GM20431 (cell line): ENCODE measurements at regions not wholly inside any gene's neighbourhood (a gene's known extent, or its start where the extent isn't known, plus 50 kb on each side); places are given as distances from the start of the nearest gene placed in this dataset.
"Not testable (repeated sequence)": the region's sequence is repeated elsewhere in the genome, so short reads cannot be mapped to it uniquely, and the experiment has no call there.

Experiments
- in situ Hi-C: fragments of 300-500 bp; cut with MseI, MboI; formaldehyde crosslinking; loops from one replicate; pipeline ENCODE4 v1.15.0; 2020; ENCODE audit warnings: low sequenced_read_pairs; ENCODE audit not compliant: unreplicated experiment

DNA sequence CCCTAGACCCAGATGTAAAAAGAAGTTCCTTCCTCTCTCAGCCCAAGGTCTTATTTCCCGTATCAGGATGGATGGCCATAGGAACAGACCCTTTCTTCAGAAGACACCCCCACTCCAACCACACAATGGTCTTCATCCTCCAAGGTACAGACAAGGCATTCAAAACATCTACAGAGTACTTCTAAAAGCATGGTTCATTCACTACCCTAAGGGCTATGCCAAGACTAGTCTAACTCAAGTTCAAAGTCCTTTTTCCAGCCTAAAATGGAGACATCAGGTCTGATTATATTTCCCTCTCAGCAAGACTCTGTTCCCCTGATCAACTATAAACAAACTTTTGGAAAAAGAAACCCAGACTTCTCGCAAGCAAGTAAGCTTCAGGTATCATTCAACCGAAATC lies 388.9 kb downstream of the NPIPA8 start:
- in situ Hi-C loops, result no loop called here

DNA sequence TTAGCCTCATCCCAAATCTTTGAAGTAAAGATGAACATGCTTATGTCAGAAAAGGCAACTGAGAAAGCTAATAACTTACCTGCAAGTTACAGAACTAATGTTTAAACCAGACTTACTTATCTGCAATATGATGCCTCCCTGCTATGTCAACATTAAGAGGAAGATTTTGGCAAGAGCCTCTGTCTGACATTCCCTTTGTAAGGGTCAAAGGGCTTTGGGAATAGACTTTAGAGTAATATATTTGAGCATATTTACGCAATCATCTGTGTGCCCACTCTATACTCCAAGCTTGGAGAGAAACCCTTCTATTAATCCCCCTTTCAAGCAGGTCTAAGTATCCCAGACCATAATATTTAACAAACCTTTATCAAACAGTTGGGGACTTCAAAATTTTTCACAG lies 389.4 kb downstream of the NPIPA8 start:
- in situ Hi-C loops, result no loop called here

DNA sequence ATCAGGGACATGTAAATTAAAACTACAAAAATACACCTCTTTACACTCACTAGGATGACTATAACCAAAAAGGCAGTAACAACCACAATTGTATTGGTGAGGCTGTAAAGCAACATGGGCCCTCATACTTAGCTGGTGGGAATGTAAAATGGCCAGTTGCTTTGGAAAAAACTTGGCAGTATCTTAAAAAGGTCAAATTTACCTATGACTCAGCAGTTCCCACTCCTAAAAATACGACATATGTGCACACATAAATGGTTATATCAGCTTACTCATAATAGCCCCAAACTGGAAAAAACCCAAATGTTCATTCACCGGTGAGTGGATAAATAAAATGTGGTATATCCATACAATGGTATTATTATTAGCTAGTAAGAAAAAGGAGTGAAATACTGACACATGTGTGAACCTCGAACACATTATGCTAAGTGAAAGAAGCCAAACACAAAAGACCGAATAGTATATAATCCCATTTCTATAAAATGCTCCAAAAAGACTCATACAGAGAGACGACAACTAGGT lies 391.4 kb downstream of the NPIPA8 start:
- in situ Hi-C loops, result no loop called here

DNA sequence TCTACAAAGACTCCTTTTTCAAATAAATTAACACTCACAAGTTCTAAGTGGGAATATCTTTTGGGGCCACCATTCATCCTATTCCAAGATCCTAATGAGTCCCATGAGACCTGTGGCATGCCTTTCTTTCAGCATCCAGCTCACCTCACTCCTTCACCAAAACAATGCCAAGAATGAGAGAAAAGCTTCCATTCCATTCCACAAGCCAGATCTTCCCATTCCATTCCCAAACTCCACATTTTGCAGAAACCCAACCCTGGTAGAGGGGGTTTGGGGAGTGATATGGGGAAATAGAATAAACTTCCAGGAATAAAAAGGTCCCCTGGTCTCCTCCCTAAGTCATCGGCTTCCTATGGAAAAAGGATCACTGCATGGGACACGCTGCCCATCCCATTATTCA lies 392.2 kb downstream of the NPIPA8 start:
- in situ Hi-C loops, result no loop called here

DNA sequence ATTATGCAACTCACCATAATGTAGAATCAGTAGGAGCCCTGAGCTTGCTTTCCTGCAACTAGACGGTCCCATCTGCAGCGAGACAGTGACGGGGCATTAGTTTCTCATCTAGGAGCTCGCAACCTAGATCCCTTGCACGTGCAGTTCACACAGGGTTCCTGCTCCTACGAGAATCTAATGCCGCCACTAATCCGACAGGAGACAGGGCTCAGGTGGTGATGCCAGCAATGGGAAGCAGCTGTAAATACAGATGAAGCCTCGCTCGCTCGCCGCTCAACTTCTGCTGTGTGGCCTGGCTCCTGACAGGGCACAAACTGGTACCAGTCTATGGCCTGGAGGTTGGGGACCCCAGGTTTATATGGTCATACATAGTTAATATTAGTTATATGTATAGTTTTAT lies 394.5 kb downstream of the NPIPA8 start:
- in situ Hi-C loops, result no loop called here

DNA sequence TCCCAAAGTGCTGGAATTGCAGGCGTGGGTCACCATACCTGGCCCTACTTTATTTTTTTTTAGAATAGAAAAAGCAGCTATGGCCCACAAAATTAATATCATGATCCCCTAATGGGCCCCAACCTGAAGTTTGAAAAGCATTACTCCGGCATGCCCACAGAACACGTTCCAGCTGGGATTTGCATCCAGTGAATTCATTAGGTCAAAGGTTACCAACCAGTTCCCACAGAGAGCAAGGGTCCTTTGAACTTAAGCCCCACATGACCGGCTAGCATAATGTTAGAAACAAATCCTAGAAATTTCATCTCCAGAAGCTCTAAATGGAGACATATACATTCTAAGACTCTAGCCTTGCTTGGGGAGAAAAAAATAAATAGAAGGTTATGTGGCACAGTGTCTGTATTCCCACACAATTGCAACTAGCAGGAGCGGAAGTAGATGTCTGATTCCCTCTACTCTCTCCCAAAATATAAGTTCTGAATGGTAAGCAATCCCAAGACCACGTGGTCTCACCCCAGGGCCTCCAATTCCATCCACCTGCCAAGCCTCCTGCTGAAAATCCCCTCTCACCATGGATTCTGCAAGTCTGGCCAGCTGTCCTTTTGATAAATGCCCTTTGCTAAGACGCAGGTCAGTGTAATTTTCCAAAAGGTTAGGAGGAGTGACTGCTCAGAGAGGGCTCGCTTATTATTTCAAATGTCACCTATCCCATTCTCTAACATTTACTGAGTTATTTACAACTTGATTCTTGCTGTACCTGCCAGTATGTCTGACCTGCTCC lies 395.8 kb downstream of the NPIPA8 start:
- in situ Hi-C loops, result no loop called here

DNA sequence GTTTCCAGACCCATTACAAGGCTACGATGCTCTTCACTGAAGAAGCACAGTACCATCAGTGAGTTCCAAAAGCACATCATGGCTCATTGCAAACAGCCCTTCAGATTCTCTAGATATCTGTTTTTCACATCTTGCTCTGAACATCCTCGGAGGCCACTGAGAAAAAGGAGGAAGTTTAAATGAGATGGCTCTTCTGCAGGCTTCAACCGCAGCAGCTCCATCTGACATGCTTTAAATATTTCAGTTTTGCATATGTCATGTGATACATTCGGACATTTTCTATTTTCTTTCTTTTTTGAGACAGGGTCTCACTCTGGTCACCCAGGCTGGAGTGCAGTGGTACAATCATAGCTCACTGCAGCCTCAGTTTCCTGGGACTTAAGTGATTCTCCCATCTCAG lies 396.8 kb downstream of the NPIPA8 start:
- in situ Hi-C loops, result no loop called here

DNA sequence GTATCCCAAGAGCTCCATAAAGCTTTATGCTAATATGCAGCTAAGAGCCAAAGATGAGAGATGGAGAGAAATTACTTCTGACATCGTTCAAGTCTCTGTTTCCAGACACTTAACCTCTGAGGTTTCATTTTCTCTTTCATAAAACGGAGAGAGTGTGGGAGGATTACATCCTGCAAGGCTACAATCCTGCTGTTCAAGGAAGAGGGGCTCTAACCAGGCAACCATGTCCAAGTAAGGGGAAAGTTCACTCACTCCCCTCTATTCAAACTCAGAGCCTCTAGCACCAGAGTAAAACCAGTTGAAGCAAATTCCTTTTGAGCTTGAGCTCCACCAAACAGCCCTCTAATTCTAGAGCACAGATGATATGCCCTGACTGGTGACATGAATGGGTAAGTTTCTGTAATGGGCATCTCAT lies 397.4 kb downstream of the NPIPA8 start:
- in situ Hi-C loops, result no loop called here

DNA sequence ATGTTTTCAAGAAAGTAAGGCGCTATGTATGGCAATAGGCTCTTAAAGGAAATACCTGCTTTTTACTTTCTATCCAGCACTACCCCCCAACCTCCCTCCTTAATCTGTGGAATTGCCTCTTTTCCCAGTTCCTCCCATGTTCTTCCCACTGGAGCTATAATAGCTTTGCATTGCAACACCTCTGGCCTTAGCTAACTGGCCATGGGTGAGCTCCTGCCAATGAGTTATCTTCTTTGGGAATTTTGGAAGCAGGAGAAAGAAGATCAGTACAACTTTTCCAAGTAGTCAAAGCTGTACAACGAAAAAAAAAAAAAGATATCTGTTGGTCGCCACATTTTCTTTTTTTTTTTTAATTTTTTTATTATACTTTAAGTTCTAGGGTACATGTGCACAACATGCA lies 398.0 kb downstream of the NPIPA8 start:
- in situ Hi-C loops, result no loop called here

DNA sequence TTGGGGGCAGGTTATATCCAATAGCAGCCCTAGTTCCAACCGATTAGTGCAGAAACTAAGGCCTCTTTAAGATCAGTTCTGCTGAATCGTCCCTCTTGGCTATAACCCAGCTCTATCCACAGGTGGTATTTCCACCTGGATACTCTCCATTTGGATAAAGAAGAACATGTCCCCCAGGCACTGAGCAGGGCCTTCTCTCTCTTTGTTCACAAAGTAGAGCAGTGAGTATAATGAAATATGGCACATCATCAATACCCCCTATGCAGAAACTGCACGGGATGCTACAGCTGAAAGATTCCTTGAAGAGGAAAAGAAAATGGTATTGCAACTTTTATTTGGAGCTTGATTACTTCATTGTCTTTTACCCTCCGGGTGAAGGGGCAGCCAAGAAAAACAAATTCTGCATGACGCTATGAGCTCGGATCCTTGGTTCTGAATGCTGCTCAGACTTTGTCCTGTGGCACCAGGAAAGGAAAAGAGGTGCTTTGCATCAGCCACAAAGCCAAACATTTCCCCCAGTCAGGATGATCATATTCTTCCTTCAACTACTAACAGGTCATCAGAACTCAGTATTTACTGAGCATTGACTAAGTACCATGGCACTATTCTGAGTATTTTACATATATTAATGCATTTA lies 399.7 kb downstream of the NPIPA8 start:
- in situ Hi-C loops, result no loop called here

DNA sequence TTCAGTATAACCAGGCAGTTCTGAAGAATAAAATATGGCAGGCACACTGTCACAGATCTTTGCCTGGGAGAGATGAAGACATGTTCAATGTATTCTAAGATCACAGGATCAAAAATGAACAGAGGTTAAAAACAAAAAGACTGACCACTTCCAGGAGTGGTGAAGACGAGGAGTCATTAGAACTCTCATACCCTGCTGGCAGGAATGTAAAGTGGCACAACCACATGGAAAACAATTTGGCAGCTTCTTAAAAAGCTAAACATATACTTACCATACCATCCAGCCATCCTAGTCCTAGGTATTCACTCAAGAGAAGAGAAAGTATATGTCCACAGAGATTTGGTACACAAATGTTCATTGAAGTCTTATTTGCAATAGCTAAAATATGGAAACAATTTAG lies 406.3 kb downstream of the NPIPA8 start:
- in situ Hi-C loops, result no loop called here

DNA sequence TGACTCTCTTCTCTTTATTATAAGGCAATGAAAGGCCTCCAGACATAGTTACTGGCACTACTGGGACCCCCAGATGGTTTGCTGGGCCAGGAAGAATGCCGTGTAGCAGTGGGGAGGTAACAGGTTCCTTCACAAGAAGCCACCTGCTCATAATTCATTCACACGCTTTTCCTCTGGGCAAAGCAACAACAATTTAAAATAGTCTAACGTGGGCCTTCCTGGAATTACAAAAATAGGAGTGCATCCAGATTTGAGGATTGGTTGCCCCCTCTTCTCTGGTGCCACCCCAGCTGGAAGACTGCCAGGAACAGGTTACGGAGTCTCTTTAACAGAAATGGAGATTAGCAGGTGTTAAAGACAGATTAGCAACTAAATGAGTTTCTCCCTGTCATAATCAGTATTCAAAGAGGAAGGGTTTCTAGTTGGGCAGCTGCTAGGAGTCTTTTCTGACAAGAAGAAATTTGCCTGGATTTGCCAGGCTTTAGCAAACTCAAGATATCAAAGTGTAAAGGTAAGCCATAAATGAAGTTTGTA lies 409.6 kb downstream of the NPIPA8 start:
- in situ Hi-C loops, result no loop called here

DNA sequence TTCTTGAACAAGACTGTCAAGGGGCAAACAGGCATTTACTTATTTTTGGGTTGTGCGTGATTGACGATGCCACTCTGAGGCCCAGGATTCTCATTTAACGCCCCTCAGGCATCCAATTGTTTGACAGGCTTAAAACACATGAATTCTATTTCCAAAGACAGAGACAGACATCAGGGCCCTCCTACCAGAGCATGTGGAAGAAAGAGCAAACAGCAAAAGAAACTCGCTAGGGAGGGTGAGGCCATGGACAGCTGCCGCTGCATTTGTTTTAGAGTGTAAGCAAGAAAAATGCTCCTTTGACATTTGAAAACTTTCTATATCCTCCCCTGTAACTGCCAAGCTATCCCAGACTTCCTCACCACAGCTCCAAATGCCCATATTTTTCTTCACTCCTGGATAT lies 410.1 kb downstream of the NPIPA8 start:
- in situ Hi-C loops, result no loop called here

DNA sequence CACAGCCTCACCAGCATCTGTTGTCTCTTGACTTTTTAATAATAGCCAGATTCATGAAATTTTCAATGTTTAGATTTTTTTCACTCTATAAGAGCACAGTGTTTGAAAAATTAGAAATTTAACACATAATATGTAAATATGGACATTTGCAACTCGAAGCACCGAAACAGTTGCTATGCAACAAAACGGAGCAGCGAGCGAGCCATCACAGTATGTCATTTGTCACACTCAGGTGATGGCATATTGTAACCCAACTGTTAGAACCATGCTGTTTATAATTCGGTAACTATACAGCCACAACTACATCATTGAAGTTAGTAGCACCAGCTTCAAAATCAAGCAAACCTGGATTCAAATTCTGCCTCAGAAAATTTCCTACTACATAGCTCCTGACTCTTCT lies 410.8 kb downstream of the NPIPA8 start:
- in situ Hi-C loops, result no loop called here

DNA sequence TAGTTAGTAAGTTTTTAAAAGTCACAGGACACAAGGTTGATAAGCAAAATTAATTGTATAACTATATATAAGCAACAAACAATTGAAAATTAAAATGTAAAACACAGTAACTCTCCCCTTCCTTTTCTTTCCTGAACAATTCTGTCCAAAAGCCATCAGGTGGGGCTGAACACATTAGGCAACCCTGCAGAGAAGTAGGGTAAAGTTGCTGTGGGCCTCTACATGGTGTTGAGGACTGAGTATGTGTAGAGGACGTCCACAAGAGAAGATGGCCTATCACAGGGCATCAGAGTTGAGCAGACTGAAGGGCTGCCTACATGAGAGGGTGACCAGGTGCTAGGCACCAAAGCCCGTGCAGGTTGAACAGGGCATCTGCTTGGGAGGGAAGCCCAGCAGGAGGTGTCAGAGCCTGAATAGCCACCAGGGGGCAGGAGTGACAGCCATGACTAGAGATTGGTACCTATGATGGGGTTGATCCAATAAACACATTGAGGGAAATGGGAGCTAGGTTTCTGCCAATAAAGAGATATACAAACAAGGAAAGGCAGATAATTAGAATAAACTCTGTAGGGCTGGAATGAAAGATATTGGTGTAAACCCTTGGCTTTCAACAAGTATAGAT lies 415.1 kb downstream of the NPIPA8 start:
- in situ Hi-C loops, result no loop called here

DNA sequence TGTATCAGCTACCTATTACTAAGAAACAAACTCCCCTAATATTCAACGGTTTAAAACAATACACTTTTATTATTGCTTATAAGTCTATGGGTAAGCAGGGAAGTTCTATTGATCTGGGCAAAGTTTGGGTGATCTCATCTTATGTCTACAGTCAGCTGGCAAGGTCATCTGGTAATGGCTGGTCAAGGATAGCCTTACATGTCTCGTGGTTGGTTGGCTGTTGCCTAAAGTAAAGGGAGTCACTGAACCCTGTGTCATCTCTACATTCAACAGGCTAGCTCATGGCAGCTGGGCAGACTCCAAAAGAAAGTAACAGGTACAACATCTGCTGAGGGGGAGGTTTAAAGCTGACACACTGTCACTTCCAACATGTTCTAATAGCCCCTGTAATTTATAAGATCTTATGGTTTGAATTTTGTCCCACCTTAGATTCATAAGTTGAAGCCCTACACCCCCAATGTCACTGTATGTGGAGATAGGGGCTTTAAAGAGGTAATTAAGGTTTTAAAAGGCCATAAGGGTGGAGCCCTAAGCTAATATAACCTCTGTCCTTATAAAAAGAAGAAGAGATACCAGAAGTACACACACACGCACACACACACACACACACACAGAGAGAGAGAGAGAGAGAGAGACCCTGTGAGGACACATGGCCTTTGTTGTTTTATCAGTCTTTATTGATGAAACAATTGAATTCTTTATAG lies 419.1 kb downstream of the NPIPA8 start:
- in situ Hi-C loops, result no loop called here

DNA sequence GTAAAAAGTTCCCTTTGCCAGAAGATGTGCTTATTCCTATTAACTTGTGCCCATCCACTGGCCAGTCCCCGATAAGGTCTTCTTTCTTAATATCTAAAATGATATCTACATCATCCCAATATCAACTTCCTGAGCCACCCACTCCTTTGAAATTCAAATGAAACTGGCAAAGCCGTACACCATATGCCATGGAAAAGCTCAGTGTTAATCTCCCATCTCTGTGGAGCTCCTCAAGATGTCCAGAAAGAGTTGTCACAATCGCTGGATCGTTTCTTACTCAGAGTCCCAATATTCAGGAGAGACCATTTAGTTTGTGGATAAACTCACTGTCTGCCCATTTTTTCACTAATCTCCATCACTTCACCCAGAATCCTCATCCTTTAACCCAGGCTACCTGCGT lies 420.7 kb downstream of the NPIPA8 start:
- in situ Hi-C loops, result no loop called here

DNA sequence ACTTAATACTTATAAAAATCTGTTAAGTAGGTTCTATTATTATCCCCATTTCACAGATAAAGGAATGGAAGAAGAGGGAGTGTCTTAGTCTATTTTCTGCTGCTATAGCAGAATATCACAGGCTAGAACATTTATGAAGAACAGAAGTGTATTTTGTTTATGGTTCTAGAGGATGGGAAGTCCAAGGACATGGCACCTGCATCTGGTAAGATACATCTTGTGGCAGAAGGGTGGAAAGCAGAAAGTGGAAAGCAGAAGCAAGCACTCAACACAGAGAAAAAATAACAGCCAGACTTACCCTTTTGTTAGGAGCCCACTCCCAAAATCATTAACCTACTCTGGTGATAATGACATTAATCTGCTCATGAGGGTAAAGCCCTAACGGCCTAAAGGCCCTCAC lies 422.4 kb downstream of the NPIPA8 start:
- in situ Hi-C loops, result no loop called here

DNA sequence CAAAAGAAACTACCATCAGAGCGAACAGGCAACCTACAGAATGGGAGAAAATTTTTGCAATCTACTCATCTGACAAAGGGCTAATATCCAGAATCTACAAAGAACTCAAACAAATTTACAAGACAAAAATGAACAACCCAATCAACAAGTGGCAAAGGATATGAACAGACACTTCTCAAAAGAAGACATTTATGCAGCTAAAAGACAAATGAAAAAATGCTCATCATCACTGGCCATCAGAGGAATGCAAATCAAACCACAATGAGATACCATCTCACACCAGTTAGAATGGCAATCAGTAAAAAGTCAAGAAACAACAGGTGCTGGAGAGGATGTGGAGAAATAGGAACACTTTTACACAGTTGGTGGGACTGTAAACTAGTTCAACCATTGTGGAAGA lies 425.0 kb downstream of the NPIPA8 start:
- in situ Hi-C loops, result not testable (repeated sequence)

DNA sequence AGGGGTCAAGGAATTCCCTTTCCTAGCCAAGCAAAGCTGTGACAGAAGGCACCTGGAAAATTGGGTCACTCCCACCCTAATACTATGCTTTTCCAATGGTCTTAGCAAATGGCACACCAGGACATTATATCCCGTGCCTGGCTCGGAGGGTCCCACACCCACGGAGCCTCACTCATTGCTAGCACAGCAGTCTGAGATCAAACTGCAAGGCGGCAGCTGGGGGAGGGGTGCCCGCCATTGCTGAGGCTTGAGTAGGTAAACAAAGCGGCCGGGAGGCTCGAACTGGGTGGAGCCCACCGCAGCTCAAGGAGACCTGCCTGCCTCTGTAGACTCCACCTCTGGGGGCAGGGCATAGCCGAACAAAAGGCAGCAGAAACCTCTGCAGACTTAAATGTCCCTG lies 429.9 kb downstream of the NPIPA8 start:
- in situ Hi-C loops, result not testable (repeated sequence)
